ENCODE measurements at regions not wholly inside any gene's neighbourhood (a gene's known extent, or its start where the extent isn't known, plus 50 kb on each side); places are given as distances from the start of the nearest gene placed in this dataset.

DNA sequence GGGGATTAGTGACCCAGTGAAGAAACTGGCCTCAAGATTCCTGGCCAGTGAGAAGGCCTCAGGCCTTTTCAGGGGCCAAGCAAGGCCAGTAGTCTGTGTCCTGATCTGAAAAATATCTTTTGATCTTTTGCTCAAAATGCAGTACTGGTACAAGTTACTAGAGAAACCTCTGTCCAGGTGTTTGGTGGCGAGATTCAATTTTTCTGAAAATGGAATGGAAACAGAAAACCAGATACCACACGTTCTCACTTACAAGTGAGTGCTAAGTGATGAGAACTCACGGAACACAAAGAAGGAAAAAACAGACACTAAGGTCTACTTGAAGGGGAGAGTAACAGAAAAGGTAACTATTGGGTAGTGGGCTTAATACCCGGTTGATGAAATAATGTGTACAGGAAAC is 463.4 kb downstream of the ZIC1 start:
- no peak for FAIRE-seq

- FAIRE-seq = no peak
These were observed 466.3 kb downstream of the ZIC1 start for GRCh38 chr3:147875498-147875897.

GRCh38 chr3:147881933-147882332 is 472.8 kb downstream of the ZIC1 start:
- FAIRE-seq = no peak

DNA sequence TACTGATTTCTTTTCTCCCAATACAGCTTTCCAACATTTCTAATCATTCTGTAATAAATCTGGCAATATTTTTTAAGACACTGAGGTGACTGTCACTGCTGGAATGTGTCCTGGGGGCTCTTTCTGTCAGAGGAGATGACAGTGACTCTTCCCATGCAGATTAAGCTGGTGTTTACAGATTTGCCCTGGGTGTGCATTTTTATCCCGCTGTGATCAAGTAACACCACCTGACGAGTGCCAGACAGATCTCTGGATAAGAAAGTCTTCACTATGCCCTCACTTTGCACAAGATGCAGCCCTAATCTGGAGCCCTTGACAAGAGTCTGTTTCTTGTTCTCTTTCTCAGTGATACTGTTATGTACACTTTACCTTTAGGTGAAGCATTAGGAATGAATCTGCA is 477.7 kb downstream of the ZIC1 start:
- FAIRE-seq = no peak

DNA sequence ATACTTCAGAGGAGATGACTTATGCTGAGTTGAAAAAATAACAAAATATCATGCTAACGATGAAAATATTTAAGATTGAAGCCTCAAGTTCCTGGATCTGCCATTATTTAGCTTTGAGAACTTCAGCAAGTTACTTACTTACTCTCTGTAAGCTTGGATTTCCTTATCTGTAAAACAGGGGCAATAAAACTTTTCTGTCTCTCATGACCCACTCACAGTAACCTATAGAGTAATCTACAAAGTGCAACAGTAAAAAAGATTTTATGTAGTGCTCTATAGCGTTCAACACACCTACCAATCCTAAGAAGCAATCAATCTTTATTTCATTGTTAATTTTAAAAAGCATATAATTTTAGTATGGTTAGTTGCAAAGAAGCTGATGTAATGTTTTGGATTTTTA is 478.6 kb downstream of the ZIC1 start:
- FAIRE-seq = no peak

DNA sequence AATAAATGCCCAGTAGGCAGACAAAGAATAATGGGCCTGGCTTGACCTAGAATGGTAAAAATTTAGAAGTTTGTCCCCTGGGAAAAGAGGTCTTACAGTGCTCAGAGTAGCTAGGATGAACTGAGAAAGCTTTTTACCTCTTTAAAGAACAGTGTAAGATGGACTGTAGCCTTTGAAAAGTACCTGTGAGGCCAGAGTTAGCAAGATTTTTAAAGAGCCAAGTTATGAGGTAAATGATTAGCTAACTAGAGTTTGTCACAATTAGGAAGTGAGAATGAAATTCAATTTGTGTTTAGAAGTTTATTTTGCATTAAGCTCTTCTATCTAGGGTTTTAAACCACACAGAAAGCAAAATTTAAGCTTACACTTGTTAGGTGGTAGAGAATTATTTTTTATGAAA is 480.9 kb downstream of the ZIC1 start:
- no peak for FAIRE-seq

GRCh38 chr3:147895509-147895908 is 486.3 kb downstream of the ZIC1 start:
- FAIRE-seq = no peak

GRCh38 chr3:147900851-147901250 is 491.7 kb downstream of the ZIC1 start:
- no peak for FAIRE-seq

- no peak for FAIRE-seq
These were observed 493.9 kb downstream of the ZIC1 start for GRCh38 chr3:147903026-147903425.

GRCh38 chr3:147904421-147904820 is 495.3 kb downstream of the ZIC1 start:
- no peak for FAIRE-seq

- no peak for FAIRE-seq
These were observed 497.1 kb downstream of the ZIC1 start for GRCh38 chr3:147906285-147906684.

GRCh38 chr3:147914532-147914931 is 505.4 kb downstream of the ZIC1 start:
- FAIRE-seq = no peak

DNA sequence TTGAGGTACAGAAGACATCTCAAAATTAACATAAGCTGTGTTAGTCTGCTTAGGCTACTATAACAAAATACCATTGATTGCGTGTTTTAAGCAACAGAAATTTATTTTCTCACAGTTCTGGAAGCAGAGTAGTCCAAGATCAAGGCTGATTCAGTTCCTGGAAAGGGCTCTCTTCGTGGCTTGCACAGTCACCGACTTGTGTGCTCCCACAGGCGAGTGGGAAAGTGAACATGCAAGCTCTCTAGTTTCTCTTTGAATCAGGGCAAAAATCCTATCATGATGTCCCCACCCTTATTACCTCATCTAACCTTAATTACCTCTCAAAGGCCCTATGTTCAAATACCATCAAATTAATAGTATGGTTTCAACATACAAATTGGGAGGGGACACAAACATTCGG is 505.9 kb downstream of the ZIC1 start:
- no peak for FAIRE-seq

DNA sequence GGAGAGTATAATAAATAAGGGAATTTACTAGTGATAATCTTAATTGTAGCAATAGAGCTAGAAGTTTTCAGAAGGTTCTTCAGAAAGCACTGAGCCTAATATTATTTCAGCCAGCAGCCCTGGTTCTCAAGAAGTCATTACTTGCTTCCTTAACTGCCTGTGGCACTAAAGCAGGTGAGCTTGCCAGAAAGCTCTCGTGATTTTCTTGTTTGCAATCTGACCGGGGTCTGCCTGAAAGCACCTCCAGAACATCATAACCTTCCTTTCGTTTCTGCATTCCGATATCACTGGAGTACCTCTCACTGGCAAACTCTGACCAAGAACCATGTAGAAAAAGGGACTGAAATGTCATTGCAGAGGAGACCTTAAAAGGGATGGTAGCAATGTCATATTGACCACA is 510.3 kb downstream of the ZIC1 start:
- no peak for FAIRE-seq

DNA sequence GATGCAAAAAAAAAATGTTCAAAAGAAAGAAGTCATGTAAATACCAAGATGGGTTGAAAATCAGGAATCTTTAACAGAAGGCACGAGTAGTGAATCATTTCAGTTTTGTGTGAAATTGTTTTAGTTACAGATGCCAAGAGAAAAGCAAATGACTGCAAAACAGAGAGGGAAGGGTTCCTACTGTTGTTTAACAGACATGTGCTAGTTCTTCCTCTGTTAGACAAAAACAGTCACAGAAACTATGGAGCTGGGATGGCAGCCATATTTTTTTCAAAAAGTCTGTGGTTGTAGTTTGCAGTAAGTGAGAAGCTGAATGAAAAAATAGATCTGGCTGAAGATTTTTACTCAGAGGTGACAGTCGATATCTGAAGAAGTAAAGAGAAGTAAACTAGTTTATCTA is 511.9 kb downstream of the ZIC1 start:
- FAIRE-seq = no peak

DNA sequence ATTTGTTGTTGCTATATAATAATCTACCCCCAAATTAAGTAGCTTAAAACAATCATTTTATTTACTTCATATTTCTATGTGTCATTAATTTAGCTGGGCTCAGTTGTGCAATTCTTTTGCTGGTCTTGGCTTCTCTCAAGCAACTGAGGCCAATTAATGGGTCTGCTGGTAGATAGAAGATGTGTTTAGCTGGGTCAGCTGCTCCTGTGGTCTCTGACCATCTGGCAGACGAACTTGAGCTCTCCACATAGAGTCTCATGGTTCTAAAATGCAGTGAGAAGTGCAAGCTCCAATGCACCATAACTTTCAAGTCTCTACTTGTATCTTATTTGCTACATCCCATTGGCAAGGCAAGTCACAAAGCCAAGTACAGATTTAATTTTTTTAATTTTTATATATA is 515.6 kb downstream of the ZIC1 start:
- no peak for FAIRE-seq

DNA sequence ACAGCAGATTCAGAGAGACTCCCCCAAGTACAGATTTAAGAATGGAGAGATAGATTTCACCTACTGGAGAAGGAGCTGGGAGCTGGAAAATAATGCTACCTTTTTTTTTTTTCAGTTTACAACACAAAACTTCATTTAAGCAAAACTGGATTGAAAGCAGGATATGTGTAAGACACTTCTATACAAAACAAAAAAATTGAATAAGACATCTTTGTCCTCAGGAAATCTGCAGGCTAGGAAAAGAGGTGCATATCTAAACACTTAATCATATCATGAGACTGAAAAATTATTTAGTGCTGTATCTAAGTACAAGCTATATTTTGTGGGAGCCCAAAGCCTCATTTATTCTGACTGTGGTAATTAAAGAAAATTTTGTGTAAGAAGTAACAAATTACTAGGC is 516.1 kb downstream of the ZIC1 start:
- FAIRE-seq = no peak

DNA sequence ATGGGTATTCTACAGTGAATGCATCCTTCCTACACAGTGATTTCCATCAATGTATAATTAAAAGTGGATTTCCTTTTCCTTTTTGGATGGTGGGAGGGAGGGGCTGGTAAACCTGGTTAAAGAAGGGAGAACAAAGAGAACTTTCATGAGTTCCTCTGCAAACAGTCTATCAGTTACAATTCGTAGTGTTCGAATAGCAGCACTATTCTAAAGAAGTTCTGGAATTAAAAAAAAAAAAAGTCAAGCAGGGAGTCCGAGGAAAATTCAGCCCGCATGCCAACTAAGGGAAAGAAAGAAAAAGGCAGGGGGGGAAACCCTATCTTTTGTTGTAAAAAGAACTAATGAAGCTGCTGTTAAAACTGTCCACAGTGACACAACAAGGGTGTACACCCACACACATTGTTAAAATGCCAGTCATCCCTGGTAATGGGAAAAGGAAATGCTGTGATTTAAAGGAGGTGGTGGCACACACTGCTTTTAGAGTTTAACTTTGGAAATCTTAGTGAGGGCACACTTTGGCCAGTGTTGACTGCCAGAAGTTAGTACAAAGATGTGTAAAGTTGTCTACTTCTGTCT is 521.2 kb downstream of the ZIC1 start:
- no peak for FAIRE-seq

- no peak for FAIRE-seq
These were observed 525.5 kb downstream of the ZIC1 start for GRCh38 chr3:147934451-147935180.

DNA sequence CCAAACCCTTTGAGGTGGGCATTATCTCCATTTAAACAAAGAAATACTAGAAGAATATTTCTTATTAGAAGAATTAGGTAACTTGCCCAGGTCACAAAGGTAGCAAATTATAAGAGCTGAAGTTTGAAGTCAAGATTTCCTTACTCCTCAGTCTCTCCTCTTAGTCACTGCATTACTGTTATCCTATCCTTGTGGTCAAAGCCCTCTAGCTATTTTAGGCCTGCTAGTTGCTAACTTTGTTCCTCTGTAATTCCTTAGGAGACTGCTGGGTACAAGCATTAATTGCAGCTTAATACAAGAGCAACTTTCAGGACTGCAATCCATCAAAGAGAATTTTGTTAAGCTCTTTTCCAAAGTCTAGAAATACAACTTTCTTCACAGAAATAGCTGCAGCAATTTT is 528.2 kb downstream of the ZIC1 start:
- no peak for FAIRE-seq

DNA sequence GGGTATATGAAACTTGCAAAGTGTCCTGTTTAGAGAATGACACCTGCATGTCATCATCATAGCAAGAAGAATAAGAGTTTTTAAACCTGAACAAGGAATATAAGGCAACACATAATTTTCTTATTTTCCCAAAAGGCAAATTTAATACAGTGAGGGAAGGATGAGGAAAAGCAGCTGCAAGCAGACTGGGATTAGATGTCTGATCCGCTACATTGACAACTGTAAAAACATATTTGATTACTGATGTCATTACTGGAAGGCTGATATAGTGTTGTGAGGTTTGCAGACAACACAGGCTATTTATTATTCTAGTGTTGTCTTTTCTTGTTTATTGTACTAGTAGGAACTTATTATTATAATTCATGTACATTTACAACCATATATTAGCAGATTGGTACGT is 528.7 kb downstream of the ZIC1 start:
- FAIRE-seq = no peak

DNA sequence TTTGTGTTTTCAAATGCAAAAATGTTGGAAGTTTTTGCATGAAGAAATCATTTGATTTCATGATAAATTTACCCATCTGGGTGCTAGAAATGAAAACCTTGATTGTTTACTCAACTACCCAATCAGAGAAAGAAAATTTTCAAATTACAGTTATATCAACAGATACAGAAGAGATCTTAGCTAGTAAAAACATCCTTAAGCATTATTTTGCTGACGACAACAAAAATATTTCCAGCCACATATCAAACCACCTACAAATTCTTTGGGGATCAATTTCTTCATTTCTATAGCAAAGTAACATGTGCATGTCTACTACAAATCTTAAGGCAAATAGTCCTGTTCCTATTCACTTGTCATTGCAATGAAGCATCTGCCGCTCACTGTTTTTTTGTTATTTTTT is 530.3 kb downstream of the ZIC1 start:
- no peak for FAIRE-seq

DNA sequence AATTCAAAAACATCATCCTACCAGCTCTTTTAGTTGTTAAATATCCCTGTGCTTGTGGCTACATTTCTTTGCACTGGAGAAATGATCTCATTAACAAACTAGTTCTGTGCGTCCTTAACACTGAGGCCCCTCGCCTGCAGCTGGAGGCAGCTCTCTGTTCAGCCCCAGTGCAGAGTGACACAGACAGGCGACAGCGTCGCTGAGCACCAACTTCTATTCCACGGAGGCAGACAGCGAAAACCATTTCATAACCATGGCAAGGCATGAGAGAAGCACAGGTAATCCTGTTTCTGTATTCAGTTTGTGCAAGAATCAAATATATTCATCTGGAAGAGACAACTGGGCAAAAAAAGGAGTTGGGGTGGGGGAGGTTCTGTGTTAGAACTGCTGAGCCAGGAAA is 530.7 kb downstream of the ZIC1 start:
- FAIRE-seq = no peak

- no peak for FAIRE-seq
These were observed 531.4 kb downstream of the ZIC1 start for GRCh38 chr3:147940405-147941193.
